Muscle of arm (tissue), 1 donor: ENCODE measurements at regions not wholly inside any gene's neighbourhood (a gene's known extent, or its start where the extent isn't known, plus 50 kb on each side); places are given as distances from the start of the nearest gene placed in this dataset.
"Not testable (repeated sequence)": the region's sequence is repeated elsewhere in the genome, so short reads cannot be mapped to it uniquely, and the experiment has no call there.

ENCODE experiments used
- DNase-seq: peaks from one replicate; pipeline ENCODE4 v3.0.0-alpha.2; 2013

- DNase-seq: no peak
These were observed 339.7 kb downstream of the CGGBP1 start for GRCh38 chr3:87719060-87719459.

- DNase-seq: no peak
These were observed 348.3 kb downstream of the CGGBP1 start for GRCh38 chr3:87710511-87710910.

GRCh38 chr3:87710028-87710427 lies 348.8 kb downstream of the CGGBP1 start:
- DNase-seq: no peak

- DNase-seq: no peak
These were observed 352.6 kb downstream of the CGGBP1 start for GRCh38 chr3:87706176-87706575.

GRCh38 chr3:87702600-87702999 lies 356.2 kb downstream of the CGGBP1 start:
- no peak for DNase-seq

GRCh38 chr3:87696124-87697013 lies 362.4 kb downstream of the CGGBP1 start:
- peak; percentile 1 for DNase-seq

GRCh38 chr3:87694678-87695077 lies 364.1 kb downstream of the CGGBP1 start:
- DNase-seq: no peak

- DNase-seq: no peak
These were observed 367.7 kb downstream of the CGGBP1 start for GRCh38 chr3:87691109-87691508.

GRCh38 chr3:87678984-87679660 lies 379.7 kb downstream of the CGGBP1 start:
- not testable (repeated sequence) for DNase-seq

GRCh38 chr3:87674397-87675161 lies 384.2 kb downstream of the CGGBP1 start:
- no peak for DNase-seq

GRCh38 chr3:87673132-87673531 lies 385.7 kb downstream of the CGGBP1 start:
- no peak for DNase-seq

- no peak for DNase-seq
These were observed 377.8 kb upstream of the POU1F1 start for GRCh38 chr3:87654184-87654583.

GRCh38 chr3:87653138-87653537 lies 376.8 kb upstream of the POU1F1 start:
- DNase-seq: not testable (repeated sequence)

- no peak for DNase-seq
These were observed 358.0 kb upstream of the POU1F1 start for GRCh38 chr3:87634426-87634825.

- DNase-seq: no peak
These were observed 350.9 kb upstream of the POU1F1 start for GRCh38 chr3:87627316-87627715.

GRCh38 chr3:87626546-87626945 lies 350.2 kb upstream of the POU1F1 start:
- DNase-seq: no peak

GRCh38 chr3:87625876-87626275 lies 349.5 kb upstream of the POU1F1 start:
- no peak for DNase-seq

GRCh38 chr3:87624860-87625259 lies 348.5 kb upstream of the POU1F1 start:
- no peak for DNase-seq

- no peak for DNase-seq
These were observed 345.3 kb upstream of the POU1F1 start for GRCh38 chr3:87621667-87622066.

- DNase-seq: no peak
These were observed 339.1 kb upstream of the POU1F1 start for GRCh38 chr3:87615506-87615905.

GRCh38 chr3:87614998-87615397 lies 338.6 kb upstream of the POU1F1 start:
- no peak for DNase-seq

GRCh38 chr3:87607234-87607633 lies 330.9 kb upstream of the POU1F1 start:
- DNase-seq: no peak
